HS-27A (cell line): ENCODE measurements at regions not wholly inside any gene's neighbourhood (a gene's known extent, or its start where the extent isn't known, plus 50 kb on each side); places are given as distances from the start of the nearest gene placed in this dataset.
"Not testable (repeated sequence)": the region's sequence is repeated elsewhere in the genome, so short reads cannot be mapped to it uniquely, and the experiment has no call there.

Experiments
- DNase-seq: peaks from one replicate; pipeline ENCODE4 v3.0.0-alpha.2; 2012; ENCODE audit warnings: low read depth, missing footprints

- no peak for DNase-seq
Observed at GRCh38 chr22:26970809-26971394, 313.5 kb downstream of the MIAT start.

DNA sequence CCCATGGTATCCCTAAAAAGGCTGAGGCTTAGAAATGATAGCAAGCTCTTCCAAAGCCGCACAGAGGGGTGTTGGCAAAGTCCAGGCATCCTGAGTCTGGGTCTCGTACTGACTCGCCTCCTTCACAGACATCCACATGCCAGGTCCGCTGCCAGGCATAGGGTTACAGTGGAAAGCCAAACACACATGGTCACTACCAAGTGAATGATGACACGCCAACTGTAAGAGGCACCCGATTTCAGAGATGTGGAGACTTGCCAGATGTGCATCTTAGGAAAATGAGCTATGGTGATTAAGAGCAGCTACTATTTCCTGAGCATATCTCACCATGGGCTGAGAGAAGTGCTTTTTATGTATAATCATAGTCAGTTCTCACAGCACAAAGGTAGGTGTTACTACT is 314.9 kb downstream of the MIAT start:
- no peak for DNase-seq

GRCh38 chr22:26972915-26973314 is 315.5 kb downstream of the MIAT start:
- not testable (repeated sequence) for DNase-seq

DNA sequence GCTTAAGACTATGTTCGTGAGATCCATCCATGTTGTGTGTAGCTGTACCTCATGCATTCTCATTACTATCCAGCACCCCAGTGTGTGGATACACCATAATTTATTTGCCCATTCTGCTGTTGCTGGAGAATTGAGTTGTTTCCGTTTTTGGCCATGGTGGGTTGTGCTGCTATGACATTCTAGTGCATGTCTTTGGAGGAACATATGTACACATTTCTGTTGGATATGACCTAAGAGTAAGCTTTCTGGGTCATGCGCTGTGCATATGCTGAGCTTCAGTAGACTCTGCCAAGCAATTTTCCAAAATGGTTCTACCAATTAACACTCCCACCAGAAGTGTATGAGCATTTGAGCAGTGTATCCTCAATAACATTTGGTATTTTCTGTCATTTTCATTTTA is 316.6 kb downstream of the MIAT start:
- DNase-seq, result no peak

GRCh38 chr22:26974914-26975803 is 317.8 kb downstream of the MIAT start:
- no peak for DNase-seq

DNA sequence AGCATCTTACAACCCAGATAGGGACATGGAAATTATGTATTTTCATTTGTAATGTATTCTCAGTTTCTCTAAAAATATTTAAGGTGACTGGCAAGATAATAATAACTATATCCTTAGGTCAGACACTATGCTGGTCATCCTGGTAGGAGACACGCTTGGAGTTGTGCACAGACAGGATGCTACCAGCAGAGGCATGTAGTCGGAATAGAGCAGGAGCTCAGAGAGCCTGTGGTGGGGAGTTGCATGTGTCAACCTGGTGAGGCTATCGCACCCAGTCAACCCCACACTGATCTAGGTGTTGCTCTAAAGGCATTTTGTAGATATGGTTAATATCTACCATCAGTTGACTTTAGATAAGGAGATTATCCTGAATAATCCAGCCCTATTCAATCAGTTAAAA is 318.5 kb downstream of the MIAT start:
- no peak for DNase-seq

DNA sequence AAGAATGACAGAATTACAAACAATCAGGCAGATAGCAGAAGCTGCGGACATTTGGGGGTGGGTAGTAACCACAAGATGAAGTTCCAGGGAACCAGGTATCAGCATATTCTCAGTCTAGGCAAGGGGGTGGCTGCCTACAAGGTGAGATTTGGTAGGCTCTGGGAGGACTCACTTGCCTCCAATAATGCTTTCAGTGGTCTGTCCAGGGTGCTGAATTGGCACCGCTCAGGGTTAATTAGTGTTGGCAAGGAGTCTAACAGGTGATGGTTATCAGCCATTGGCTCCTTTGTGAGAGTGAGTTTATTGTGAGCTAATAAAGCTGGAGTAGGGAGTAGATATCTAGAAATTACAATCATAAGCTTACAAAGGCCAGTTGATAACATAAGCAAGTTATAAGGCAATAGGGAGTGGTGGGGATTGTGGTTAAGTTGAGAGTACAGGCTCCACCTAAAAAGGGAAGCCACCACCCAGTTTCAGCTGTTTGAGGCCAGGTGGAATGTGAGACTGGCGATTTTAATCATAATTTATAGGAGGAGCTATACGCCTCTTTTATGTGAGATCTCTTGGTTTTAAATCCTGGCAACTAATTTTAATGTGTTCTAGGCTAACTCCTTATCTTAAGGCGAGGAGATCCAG is 320.5 kb downstream of the MIAT start:
- no peak for DNase-seq

DNA sequence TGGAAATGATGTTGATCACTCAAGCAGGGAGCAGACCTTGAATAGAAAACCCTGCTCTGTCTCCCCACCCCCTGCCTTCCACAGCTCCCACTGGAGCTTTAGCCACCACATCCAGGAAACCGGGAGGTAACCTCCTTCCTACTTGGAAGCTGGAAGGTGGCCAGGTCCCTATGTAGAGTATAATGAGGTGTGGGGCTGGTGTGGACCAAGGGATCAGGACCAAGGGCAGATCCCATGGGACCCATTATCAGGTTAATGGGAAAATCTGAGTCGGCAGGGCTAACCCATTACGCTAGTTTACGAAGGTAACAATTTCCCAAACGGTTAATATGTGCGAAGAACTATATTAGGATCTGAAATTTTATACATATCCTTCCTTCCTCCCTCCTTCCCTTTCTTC is 321.9 kb downstream of the MIAT start:
- DNase-seq, result no peak

- DNase-seq, result no peak
Observed at GRCh38 chr22:26981111-26981510, 323.7 kb downstream of the MIAT start.

DNA sequence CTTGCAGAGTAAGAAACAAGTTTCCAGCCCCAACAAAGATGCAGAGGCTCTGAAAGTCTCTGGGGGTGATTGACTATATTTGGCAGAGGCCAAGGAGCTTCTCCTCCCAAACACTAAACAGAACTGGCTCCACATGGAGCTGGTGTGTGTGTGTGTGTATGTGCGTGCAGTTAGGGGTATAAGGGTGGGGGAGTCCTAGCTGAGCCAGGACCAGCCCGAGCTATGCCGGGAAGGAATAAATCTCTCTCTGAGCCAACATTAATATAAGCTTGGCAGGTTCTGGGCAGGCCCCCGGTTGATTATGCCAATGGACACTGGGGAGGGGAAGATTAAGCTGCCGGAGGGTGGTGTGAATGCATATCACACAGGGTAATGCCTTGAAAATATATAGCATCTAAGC is 324.2 kb downstream of the MIAT start:
- DNase-seq, result no peak

DNA sequence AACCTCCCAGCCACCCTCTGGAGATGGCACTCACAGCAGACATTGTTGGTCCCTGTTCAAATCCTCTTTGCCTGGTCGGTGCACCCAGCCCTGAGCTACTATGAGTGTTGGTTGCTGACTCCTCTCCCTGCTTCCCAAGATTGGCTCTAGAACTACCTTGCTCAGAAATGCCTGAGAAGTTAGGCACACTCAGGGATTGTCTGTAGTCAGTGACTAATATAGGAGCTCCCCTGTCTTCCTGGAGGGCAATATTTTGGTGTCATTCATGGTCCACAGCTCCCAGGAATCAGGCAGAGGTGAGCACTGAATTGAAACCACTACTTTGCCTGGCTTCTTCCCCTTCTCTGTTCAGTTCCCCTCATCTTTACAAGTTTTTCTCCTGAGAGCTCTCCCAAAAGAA is 325.9 kb downstream of the MIAT start:
- DNase-seq, result no peak

- no peak for DNase-seq
Observed at GRCh38 chr22:26985206-26985605, 327.8 kb downstream of the MIAT start.

GRCh38 chr22:26985931-26986782 is 328.8 kb downstream of the MIAT start:
- DNase-seq, result no peak

- no peak for DNase-seq
Observed at GRCh38 chr22:26986884-26987283, 329.5 kb downstream of the MIAT start.

DNA sequence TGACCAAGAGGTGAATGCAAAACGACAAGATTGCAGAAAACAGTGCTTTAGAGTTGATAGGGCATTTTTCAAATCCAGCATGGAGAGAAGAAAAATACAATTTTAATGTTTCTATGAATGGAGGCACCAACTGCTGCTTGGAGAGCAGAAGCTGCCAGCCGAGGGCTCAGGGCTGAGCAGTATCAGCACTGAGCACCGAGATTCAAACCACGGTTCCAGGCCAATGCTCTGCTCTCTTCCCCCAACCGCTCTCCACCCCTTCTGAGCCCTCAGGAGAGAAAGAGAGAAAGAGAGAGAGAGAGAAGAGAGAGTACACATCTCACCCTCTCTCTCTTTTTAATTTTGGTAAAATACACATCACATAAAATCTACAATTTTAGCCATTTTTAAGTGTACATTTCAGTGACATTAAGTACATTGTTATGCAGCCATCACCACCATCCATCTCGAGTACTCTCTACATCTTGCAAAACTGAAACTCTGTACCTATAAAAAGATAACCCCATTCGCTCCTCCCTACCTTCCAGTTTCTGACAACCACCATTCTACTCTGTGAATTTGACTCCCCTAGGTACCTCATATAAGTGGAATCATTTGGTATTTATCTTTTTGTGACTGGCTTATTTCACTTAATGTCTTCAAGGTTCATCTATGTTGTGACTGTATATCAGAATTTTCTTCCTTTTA is 333.3 kb downstream of the MIAT start:
- no peak for DNase-seq

DNA sequence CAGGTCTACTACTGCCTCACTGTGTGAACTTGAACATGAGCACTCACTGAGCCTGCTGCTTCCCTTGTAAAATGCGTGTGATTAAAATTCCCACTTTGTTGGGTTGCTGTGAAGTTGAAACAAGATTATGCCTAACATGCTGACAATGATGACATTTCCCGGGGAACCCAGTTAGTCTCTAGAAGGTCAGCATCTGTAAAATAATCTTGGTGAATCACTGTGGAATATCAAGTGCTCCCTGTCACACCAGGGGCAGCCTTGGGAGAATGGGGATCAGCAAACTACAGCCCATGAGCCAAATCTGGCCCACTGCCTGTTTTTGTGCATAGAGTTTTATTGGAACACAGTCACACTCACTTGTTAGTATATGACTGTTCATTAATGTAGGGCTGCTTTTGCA is 335.2 kb downstream of the MIAT start:
- DNase-seq, result no peak

GRCh38 chr22:26993886-26994285 is 336.5 kb downstream of the MIAT start:
- no peak for DNase-seq

DNA sequence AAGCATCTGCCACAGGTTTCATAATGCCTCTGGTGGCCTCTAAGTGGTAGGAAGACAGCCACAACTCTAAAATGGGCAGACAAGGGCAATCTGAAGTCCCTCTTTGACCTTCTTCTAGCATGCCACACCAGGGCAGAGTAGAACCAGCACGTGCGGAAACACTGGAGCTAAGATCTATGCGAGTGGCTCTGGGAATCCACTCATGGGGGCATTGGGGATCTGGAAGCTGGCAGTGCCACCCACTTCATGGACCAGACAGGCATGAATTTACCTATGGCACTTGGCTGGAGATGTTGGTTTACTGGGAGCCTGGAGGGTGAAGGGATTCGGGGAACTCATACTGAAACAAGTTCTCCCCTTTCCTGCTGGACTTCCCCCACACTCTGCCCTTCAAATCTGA is 337.4 kb downstream of the MIAT start:
- DNase-seq, result no peak

DNA sequence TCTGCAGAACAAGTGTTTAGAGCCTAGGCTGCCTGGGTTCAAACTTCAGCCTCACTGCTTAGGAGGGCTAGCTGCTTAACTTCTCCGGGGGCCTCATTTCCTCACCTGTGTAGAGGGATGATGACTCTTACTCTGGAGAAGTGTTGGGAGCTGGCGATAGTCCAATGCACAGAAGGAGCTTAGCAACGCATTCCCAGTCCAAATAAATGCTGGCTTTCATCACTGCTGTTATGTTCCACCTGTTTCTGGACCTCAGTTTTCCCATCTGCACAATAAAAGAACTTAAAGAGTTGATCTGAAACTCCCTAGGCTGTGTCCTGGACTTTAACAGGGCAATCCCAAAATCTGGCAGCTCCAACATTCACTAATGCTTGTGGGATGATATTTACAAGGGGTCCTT is 337.8 kb downstream of the MIAT start:
- no peak for DNase-seq

DNA sequence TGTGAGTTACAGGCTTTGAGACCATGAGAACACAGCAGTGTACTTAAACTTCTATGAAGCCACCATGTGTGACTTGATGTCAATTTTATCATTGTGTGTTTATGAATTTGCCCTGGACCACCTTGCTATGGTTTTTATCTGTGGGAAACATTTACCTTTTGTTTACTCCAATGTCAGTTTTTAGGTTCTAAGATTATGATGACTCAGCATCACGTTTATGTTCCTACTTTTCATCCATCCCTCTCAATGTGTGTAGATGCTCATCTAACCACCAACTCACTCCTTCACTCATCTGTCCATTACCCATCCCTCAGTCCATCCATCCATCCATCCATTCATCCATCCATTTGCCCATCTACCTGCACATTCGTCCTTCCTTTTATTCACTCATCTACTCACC is 338.8 kb downstream of the MIAT start:
- DNase-seq, result no peak

DNA sequence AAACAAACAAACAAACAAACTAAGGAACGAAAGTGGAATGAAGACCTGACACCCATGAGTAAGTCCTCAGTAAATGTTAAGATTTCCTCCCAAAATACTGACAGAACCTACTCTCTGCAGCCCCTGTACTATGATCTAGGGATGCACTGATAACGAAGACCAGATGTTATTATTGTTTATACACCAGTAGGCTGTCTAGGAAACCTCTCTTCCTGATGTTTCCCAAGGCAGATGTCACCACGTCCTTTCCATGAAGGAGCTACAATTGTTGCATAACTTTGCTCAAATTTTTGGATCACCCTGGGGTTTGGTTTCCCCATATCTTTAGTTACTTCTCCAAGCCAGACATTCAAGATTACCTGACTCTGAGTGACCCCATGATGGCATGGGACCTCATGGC is 340.7 kb downstream of the MIAT start:
- DNase-seq, result no peak

GRCh38 chr22:26998716-26999115 is 341.3 kb downstream of the MIAT start:
- DNase-seq, result no peak
